K562 (cell line): ENCODE measurements at regions not wholly inside any gene's neighbourhood (a gene's known extent, or its start where the extent isn't known, plus 50 kb on each side); places are given as distances from the start of the nearest gene placed in this dataset.
A peak's percentile ranks its signal among the peaks of the same experiment; 100 is the strongest.

ENCODE experiments used
- ATAC-seq: fragments of 200-7000 bp; cut with Tn5 transposase; 3 replicates; pipeline ENCODE4 v1.9.1; 2020; ENCODE audit warnings: moderate library complexity
- BruUV-seq: library from RNA; stranded (reverse); fragments of 400-500 nt; replicated peaks from 2 replicates; lab custom pipeline; 2021; lab: Mats Ljungman, UMichigan
- CTCF ChIA-PET: fragments of 300-600 bp; formaldehyde crosslinking; extraction: SDS; loops from one replicate; lab custom pipeline; 2021; ENCODE audit warnings: low intra/inter-chr PET ratio; lab: Yijun Ruan, JAX
- POLR2A ChIA-PET: fragments of 300-600, 350-650 bp; sonication (Branson Sonifier 250); formaldehyde crosslinking; extraction: SDS; loops from one replicate; lab custom pipeline; 2021; ENCODE audit warnings: antibody characterized with exemption, inconsistent platforms; lab: Yijun Ruan, JAX
- DNase-seq, 4 experiments: peaks; one replicate each; pipeline versions ENCODE4 v3.0.0 to v3.0.0-alpha.2; 2011 to 2018; ENCODE audit warnings: low spot score in 3 of 4, mixed read lengths in 3 of 4; ENCODE audit errors: extremely low read depth in 1 of 4
- FAIRE-seq: peaks from 2 replicates; lab custom pipeline; 2011; peaks lifted over from hg19 to GRCh38; lab: Jason Lieb, UNC
- H2AFZ ChIP-seq: 2 replicates; pipeline ENCODE4 v1.6.0; 2011; ENCODE audit warnings: low read depth, low read length, control low read depth, inconsistent platforms
- H3K27ac ChIP-seq: fragments of 200-600 bp; 3 replicates; pipeline ENCODE4 v1.8.0; 2011; ENCODE audit warnings: low read depth, mild to moderate bottlenecking, control low read depth, inconsistent platforms, low read length, moderate library complexity, mixed read lengths; ENCODE audit errors: extremely low read depth
- H3K27me3 ChIP-seq, 2 experiments: fragments of 300-600 bp in 1 of 2; 2 replicates in 1 of 2; 3 replicates in 1 of 2; pipeline versions ENCODE4 v1.6.0 to v1.8.0; 2011; ENCODE audit warnings: inconsistent platforms in 2 of 2, low read length in 2 of 2, mild to moderate bottlenecking in 1 of 2, mixed read lengths in 1 of 2, moderate library complexity in 1 of 2; ENCODE audit not compliant: control insufficient read depth in 2 of 2, insufficient read depth in 2 of 2
- H3K36me3 ChIP-seq: fragments of 300-600 bp; 3 replicates; pipeline ENCODE4 v1.8.0; 2011; ENCODE audit warnings: mild to moderate bottlenecking, low read length, inconsistent platforms; ENCODE audit not compliant: control insufficient read depth, insufficient read depth
- H3K4me1 ChIP-seq, 2 experiments: fragments of 200-600 bp in 1 of 2; replicated peaks in 1 of 2; 2 replicates in 1 of 2; 3 replicates in 1 of 2; pipeline versions ENCODE4 v1.5.1 to v1.8.0; 2011; ENCODE audit warnings: inconsistent platforms in 2 of 2, low read length in 2 of 2, mild to moderate bottlenecking in 1 of 2, mixed read lengths in 1 of 2, moderate library complexity in 1 of 2; ENCODE audit not compliant: control insufficient read depth in 2 of 2, insufficient read depth in 2 of 2
- H3K4me2 ChIP-seq: 2 replicates; pipeline ENCODE4 v1.6.1; 2011; ENCODE audit warnings: low read length, control low read depth, inconsistent platforms, mixed read lengths; ENCODE audit not compliant: insufficient read depth
- H3K4me3 ChIP-seq: fragments of 200-600 bp; sonication (generic), shearing (Covaris generic); 2 replicates; pipeline ENCODE4 v1.5.1; 2016; ENCODE audit warnings: control low read depth, inconsistent platforms
- H3K79me2 ChIP-seq: fragments of 200-600 bp; 3 replicates; pipeline ENCODE4 v1.8.0; 2011; ENCODE audit warnings: low read length, inconsistent platforms; ENCODE audit not compliant: control insufficient read depth, insufficient read depth
- H3K9ac ChIP-seq, 2 experiments: 2 replicates each; pipeline versions ENCODE4 v1.6.0 to v1.6.1; 2011; ENCODE audit warnings: low read depth in 2 of 2, low read length in 2 of 2, control low read depth in 1 of 2, inconsistent platforms in 1 of 2, mild to moderate bottlenecking in 1 of 2, mixed read lengths in 1 of 2; ENCODE audit not compliant: insufficient read depth in 1 of 2
- H3K9me1 ChIP-seq: one replicate; pipeline ENCODE4 v1.6.0; 2011; ENCODE audit warnings: inconsistent platforms, mild to moderate bottlenecking, low read length, moderate library complexity; ENCODE audit not compliant: control insufficient read depth, insufficient read depth
- H3K9me3 ChIP-seq: replicated peaks from 2 replicates; pipeline ENCODE4 v1.5.1; 2011; ENCODE audit warnings: low read depth, low read length, inconsistent platforms; ENCODE audit not compliant: control insufficient read depth, insufficient read depth
- H4K20me1 ChIP-seq: replicated peaks from 2 replicates; pipeline ENCODE4 v1.6.1; 2011; ENCODE audit warnings: low read length, inconsistent platforms, mixed read lengths; ENCODE audit not compliant: control insufficient read depth, insufficient read depth
- DNMT1 ChIP-seq: fragments of 450-650 bp; IDR thresholded peaks from 2 replicates; pipeline ENCODE4 v1.6.1; 2016; ENCODE audit warnings: antibody characterized with exemption, mild to moderate bottlenecking
- E2F4 ChIP-seq: sonication (generic); formaldehyde crosslinking; IDR thresholded peaks from 2 replicates; pipeline ENCODE4 v1.8.0; 2022; ENCODE audit warnings: mild to moderate bottlenecking, low read depth, missing genetic modification reagents
- EZH2 ChIP-seq: IDR thresholded peaks from 2 replicates; pipeline ENCODE4 v1.6.1; 2012; ENCODE audit warnings: low read depth, mild to moderate bottlenecking, inconsistent platforms, low read length, borderline replicate concordance
- MCM3 ChIP-seq: fragments of 450-650 bp; IDR thresholded peaks from 2 replicates; pipeline ENCODE4 v1.6.1; 2016
- NRF1 ChIP-seq, 2 experiments: fragments of 450-650 bp; IDR thresholded peaks in 1 of 2; conservative IDR thresholded peaks in 1 of 2; 2 replicates each; pipeline ENCODE4 v1.6.1; 2014; ENCODE audit warnings: mild to moderate bottlenecking in 2 of 2
- PATZ1 ChIP-seq: fragments of 250-450 bp; sonication (Bioruptor Pico); IDR thresholded peaks from 2 replicates; pipeline ENCODE4 v1.5.0; 2020; ENCODE audit warnings: mild to moderate bottlenecking, borderline replicate concordance
- PCBP2 ChIP-seq: fragments of 200-400 bp; formaldehyde crosslinking; IDR thresholded peaks from 2 replicates; pipeline ENCODE4 v1.6.1; 2018; ENCODE audit warnings: low read length, low read depth, mild to moderate bottlenecking, moderate library complexity; ENCODE audit not compliant: poor library complexity, severe bottlenecking
- PHB ChIP-seq: fragments of 250-450 bp; sonication (Bioruptor Pico); IDR thresholded peaks from 2 replicates; pipeline ENCODE4 v1.5.0; 2021
- RBM25 ChIP-seq: fragments of 200-400 bp; formaldehyde crosslinking; IDR thresholded peaks from 2 replicates; pipeline ENCODE4 v1.6.1; 2018; ENCODE audit warnings: low read length, low read depth, moderate library complexity; ENCODE audit not compliant: severe bottlenecking
- SP1 ChIP-seq: sonication (generic); formaldehyde crosslinking; IDR thresholded peaks from 2 replicates; pipeline ENCODE4 v1.8.1; 2022; ENCODE audit warnings: mild to moderate bottlenecking, missing genetic modification reagents
- SRSF1 ChIP-seq: fragments of 200-400 bp; formaldehyde crosslinking; IDR thresholded peaks from 2 replicates; pipeline ENCODE4 v1.6.1; 2017; ENCODE audit warnings: mild to moderate bottlenecking, low read depth, low read length, moderate library complexity
- TEAD2 ChIP-seq: fragments of 450-650 bp; IDR thresholded peaks from 2 replicates; pipeline ENCODE4 v1.6.1; 2016; ENCODE audit warnings: missing genetic modification characterization, control low read depth, missing compliant biosample characterization
- XRCC3 ChIP-seq: fragments of 450-650 bp; IDR thresholded peaks from 2 replicates; pipeline ENCODE4 v1.6.1; 2017; ENCODE audit warnings: mild to moderate bottlenecking, moderate library complexity
- ZNF347 ChIP-seq: fragments of 450-650 bp; formaldehyde crosslinking; IDR thresholded peaks from 2 replicates; pipeline ENCODE4 v1.4.0; 2020; ENCODE audit warnings: low read depth, mild to moderate bottlenecking, moderate library complexity
- WGBS: fragments of 100-300 bp; shearing (Covaris generic); methylation state at CpG from one replicate; pipeline ENCODE4 v1.1.6; 2016; ENCODE audit warnings: low coverage, mixed read lengths; ENCODE audit not compliant: insufficient coverage; ENCODE audit errors: missing lambda C conversion rate; 5-methylcytosine and 5-hydroxymethylcytosine counted together
- in situ Hi-C: fragments of 300-500 bp; cut with MboI; formaldehyde crosslinking; loops from 4 replicates; pipeline ENCODE4 v1.15.0; 2018; ENCODE audit warnings: inconsistent platforms, mixed read lengths
- intact Hi-C: fragments of 100-400 bp; cut with micrococcal nuclease; formaldehyde crosslinking; loops from 2 replicates; pipeline ENCODE4 v1.14.2; 2022
- TF ChIP-seq, protein P1 (sequence below): fragments of 450-650 bp; formaldehyde crosslinking; IDR thresholded peaks from 2 replicates; pipeline ENCODE4 v1.4.0; 2022; ENCODE audit warnings: mild to moderate bottlenecking, moderate library complexity
- TF ChIP-seq, protein P2 (sequence below): fragments of 450-650 bp; formaldehyde crosslinking; IDR thresholded peaks from 2 replicates; pipeline ENCODE4 v1.4.0; 2022; ENCODE audit warnings: missing genetic modification characterization

GRCh38 chr6:167733740-167734661, 92.7 kb upstream of the AFDN start (continued):
- TF ChIP-seq PATZ1 (CRISPR knock-in tag) (no peak), XRCC3 (no peak), SP1 (CRISPR knock-in tag) (no peak), MCM3 (no peak)
- TF ChIP-seq, protein P1, sequence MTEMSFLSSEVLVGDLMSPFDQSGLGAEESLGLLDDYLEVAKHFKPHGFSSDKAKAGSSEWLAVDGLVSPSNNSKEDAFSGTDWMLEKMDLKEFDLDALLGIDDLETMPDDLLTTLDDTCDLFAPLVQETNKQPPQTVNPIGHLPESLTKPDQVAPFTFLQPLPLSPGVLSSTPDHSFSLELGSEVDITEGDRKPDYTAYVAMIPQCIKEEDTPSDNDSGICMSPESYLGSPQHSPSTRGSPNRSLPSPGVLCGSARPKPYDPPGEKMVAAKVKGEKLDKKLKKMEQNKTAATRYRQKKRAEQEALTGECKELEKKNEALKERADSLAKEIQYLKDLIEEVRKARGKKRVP (CRISPR knock-in tag), result no peak
- TF ChIP-seq, all 486 proteins: peak for 0

DNA sequence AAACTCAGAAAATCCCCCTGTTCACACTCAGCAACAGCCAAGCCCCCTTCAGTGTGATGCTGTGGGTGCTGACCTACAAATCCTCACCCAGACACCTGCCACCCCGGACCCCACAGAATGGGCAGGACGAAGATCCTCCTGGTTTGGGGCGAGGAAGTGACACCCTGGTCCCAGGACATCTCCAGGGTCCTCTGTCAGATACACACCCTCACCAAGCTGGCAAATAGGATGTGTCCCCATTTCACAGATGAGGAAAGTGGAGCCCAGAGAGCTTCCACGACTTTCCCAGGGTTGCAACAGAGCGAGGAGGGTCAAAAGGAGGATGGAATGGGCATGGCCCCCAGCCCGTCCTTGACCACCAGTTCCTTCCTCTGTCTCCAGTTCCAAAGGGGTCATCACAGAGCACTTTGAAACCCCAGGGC, 92.0 kb upstream of the AFDN start:
- no peak overlapping the region for H3K4me3 ChIP-seq
- no peak overlapping the region for H3K9ac ChIP-seq
- ChIA-PET CTCF (no interaction called here), POLR2A (no interaction called here)
- intact Hi-C loops, result no loop called here
- H3K4me2 ChIP-seq, result no peak overlapping the region
- 5% methylated on average over 6 of the region's 6 CpGs for whole genome bisulfite sequencing
- H3K9me1 ChIP-seq, result no peaks in the 10 kb centered on the region
- DNase-seq (no peak), FAIRE-seq (no peak), ATAC-seq (no peak)
- peaks cover 36 to 82% of the 10 kb centered on the region in 2 experiments; a peak in 4 of 5 replicates for H3K27me3 ChIP-seq
- H3K9me3 ChIP-seq, result no peaks in the 10 kb centered on the region
- BruUV-seq, result no TSS peak
- no peaks in the 10 kb centered on the region for H3K36me3 ChIP-seq
- H3K27ac ChIP-seq, result no peak overlapping the region
- H3K79me2 ChIP-seq, result no peaks in the 10 kb centered on the region
- no peaks in the 10 kb centered on the region; the same call in 1 of the 2 replicates for H4K20me1 ChIP-seq
- no peak overlapping the region for H2AFZ ChIP-seq
- peaks cover 0 to 6% of the 10 kb centered on the region in 2 experiments; a peak in 2 of 5 replicates for H3K4me1 ChIP-seq
- in situ Hi-C loops, result no loop called here
- no peak for TF ChIP-seq EZH2
- no peak for TF ChIP-seq E2F4
- no peak for TF ChIP-seq TEAD2 (tag)
- peak; percentile 19 for TF ChIP-seq RBM25
- TF ChIP-seq DNMT1, result no peak
- TF ChIP-seq PCBP2, result no peak
- no peak for TF ChIP-seq ZNF347
- TF ChIP-seq, protein P2, sequence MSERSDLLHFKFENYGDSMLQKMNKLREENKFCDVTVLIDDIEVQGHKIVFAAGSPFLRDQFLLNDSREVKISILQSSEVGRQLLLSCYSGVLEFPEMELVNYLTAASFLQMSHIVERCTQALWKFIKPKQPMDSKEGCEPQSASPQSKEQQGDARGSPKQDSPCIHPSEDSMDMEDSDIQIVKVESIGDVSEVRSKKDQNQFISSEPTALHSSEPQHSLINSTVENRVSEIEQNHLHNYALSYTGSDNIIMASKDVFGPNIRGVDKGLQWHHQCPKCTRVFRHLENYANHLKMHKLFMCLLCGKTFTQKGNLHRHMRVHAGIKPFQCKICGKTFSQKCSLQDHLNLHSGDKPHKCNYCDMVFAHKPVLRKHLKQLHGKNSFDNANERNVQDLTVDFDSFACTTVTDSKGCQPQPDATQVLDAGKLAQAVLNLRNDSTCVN (CRISPR knock-in tag), result no peak
- TF ChIP-seq PHB (CRISPR knock-in tag), result no peak
- TF ChIP-seq NRF1 (conservative IDR thresholded peaks at IDR 0.05 in 1 of 2, IDR thresholded peaks at IDR 0.05 in 1 of 2), result no peak
- TF ChIP-seq SRSF1, result no peak
